ENCODE measurements at regions not wholly inside any gene's neighbourhood (a gene's known extent, or its start where the extent isn't known, plus 50 kb on each side); places are given as distances from the start of the nearest gene placed in this dataset.

GRCh38 chr13:60655256-60655655 lies 258.2 kb downstream of the TDRD3 start:
- H3K27ac ChIP-seq, result no peak overlapping the region
- H3K36me3 ChIP-seq, result no peaks in the 10 kb centered on the region
- H3K9me3 ChIP-seq, result peaks cover 0 to 7% of the 10 kb centered on the region in 2 donors

GRCh38 chr13:60654415-60654814 lies 257.4 kb downstream of the TDRD3 start:
- H3K4me1 ChIP-seq, result no peaks in the 10 kb centered on the region
- no peak overlapping the region for H3K4me3 ChIP-seq
- TF ChIP-seq CTCF (IDR thresholded peaks at IDR 0.05), result peak; percentile 50 to 68
- no peaks in the 10 kb centered on the region for H3K27me3 ChIP-seq
- DNase-seq (ENCODE audit: low spot score), result peak; percentile 67
- no peak overlapping the region for H3K27ac ChIP-seq
- peaks cover 0 to 7% of the 10 kb centered on the region in 2 donors for H3K9me3 ChIP-seq
- no peaks in the 10 kb centered on the region for H3K36me3 ChIP-seq

More at GRCh38 chr13:60655256-60655655, 258.2 kb downstream of the TDRD3 start:
- no peaks in the 10 kb centered on the region for H3K4me1 ChIP-seq
- no peak overlapping the region for H3K4me3 ChIP-seq
- DNase-seq (ENCODE audit: low spot score), result no peak
- no peak for TF ChIP-seq CTCF (IDR thresholded peaks at IDR 0.05)
- H3K27me3 ChIP-seq, result no peaks in the 10 kb centered on the region

DNA sequence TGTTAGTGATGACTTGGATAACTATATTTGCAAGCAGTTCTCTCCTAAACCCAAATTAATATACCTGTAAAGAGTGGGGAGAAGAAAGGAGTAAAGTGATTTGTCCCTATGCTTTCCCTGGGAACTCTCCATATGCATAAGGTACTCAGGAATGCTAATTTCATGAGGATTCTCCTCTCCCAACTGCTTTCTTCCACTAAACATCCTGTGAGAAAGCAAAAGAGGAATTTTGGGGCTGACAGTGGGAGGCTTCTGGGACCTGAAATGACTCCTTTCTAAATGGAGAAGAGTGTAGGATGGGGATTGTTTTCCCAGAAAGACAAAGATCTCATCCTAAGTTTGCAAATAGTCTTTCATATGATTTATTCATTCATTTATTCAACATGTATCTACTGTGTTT lies 250.5 kb downstream of the TDRD3 start:
- TF ChIP-seq CTCF (IDR thresholded peaks at IDR 0.05), result no peak
- H3K27ac ChIP-seq, result no peak overlapping the region
- no peaks in the 10 kb centered on the region for H3K36me3 ChIP-seq
- H3K27me3 ChIP-seq, result no peaks in the 10 kb centered on the region
- no peaks in the 10 kb centered on the region for H3K9me3 ChIP-seq
- H3K4me1 ChIP-seq, result no peaks in the 10 kb centered on the region
- no peak overlapping the region for H3K4me3 ChIP-seq
- DNase-seq (ENCODE audit: low spot score), result no peak

- no peak for DNase-seq (ENCODE audit: low spot score)
- Histone ChIP-seq H3K4me1 (no peaks in the 10 kb centered on the region), H3K27me3 (no peaks in the 10 kb centered on the region), H3K9me3 (no peaks in the 10 kb centered on the region), H3K36me3 (no peaks in the 10 kb centered on the region), H3K4me3 (no peak overlapping the region), H3K27ac (no peak overlapping the region)
- TF ChIP-seq CTCF (IDR thresholded peaks at IDR 0.05), result no peak
These were observed 249.6 kb downstream of the TDRD3 start for GRCh38 chr13:60646620-60647019.

DNA sequence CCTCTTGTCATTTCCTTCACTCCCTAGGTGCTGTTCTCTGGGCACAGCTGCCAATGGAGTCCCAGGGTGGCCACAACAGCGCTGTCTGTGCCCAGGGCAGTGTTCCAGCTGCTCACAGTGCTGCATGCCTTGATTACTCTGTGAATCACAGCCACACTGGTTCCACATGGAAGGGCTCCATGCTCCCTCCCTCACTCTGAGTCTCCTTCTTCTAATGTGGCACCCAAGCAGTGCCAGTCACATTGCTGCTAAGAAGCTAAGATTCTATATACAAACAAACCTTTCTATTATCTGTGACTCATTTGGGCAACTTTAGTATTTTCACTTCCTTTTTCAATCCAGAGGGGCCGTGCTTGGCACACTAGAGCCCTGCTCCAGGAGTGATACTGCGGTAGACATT lies 248.7 kb downstream of the TDRD3 start:
- Histone ChIP-seq H3K27ac (no peak overlapping the region), H3K4me3 (no peak overlapping the region), H3K4me1 (no peaks in the 10 kb centered on the region), H3K36me3 (no peaks in the 10 kb centered on the region), H3K9me3 (no peaks in the 10 kb centered on the region), H3K27me3 (no peaks in the 10 kb centered on the region)
- no peak for TF ChIP-seq CTCF (IDR thresholded peaks at IDR 0.05)
- DNase-seq (ENCODE audit: low spot score), result no peak

DNA sequence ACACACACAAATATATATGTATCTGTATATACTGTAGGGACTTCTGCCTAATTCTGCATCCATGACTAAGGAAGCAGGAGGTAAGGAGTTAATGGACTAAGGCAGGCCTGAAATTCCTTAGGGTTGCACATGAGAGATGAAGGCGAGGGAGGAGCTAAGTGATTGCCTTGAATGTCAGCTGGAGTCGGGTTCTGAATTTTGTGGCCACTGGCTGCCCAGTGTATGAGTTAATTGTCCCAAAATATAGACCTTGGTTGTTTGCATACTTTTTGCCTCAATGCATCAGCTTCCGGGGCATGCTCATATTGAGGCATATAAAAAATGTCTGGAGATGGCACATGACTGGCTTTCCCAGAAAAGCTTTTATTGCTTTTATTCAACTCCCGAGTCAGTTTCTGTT lies 245.5 kb downstream of the TDRD3 start:
- Histone ChIP-seq H3K4me1 (no peaks in the 10 kb centered on the region), H3K27me3 (no peaks in the 10 kb centered on the region), H3K27ac (no peak overlapping the region), H3K9me3 (no peaks in the 10 kb centered on the region), H3K4me3 (no peak overlapping the region), H3K36me3 (no peaks in the 10 kb centered on the region)
- DNase-seq (ENCODE audit: low spot score), result no peak
- no peak for TF ChIP-seq CTCF (IDR thresholded peaks at IDR 0.05)
